GM23338 (cell line): ENCODE measurements at regions not wholly inside any gene's neighbourhood (a gene's known extent, or its start where the extent isn't known, plus 50 kb on each side); places are given as distances from the start of the nearest gene placed in this dataset.

Source experiments
- ATAC-seq: fragments of 200-7000 bp; cut with Tn5 transposase; 3 replicates; pipeline ENCODE4 v1.9.1; 2020
- DNase-seq: peaks from one replicate; pipeline ENCODE4 v3.0.0-alpha.2; 2015; ENCODE audit warnings: low spot score
- H2AFZ ChIP-seq: fragments of 200-600 bp; sonication (generic); 2 replicates; pipeline ENCODE4 v1.8.0; 2016; ENCODE audit warnings: antibody characterized with exemption, mild to moderate bottlenecking, moderate library complexity
- H3F3A ChIP-seq: fragments of 200-600 bp; sonication (generic); replicated peaks from 2 replicates; pipeline ENCODE4 v1.8.0; 2017; ENCODE audit warnings: antibody characterized with exemption, mixed run types, low read depth
- H3K27ac ChIP-seq: fragments of 200-600 bp; sonication (generic); 2 replicates; pipeline ENCODE4 v1.6.1; 2016; ENCODE audit warnings: low read depth
- H3K27me3 ChIP-seq: fragments of 200-600 bp; sonication (generic); 2 replicates; pipeline ENCODE4 v1.8.0; 2016; ENCODE audit warnings: mild to moderate bottlenecking, mixed run types, moderate library complexity; ENCODE audit not compliant: insufficient read depth
- H3K36me3 ChIP-seq: fragments of 200-600 bp; sonication (generic); 2 replicates; pipeline ENCODE4 v1.8.0; 2016; ENCODE audit warnings: mild to moderate bottlenecking; ENCODE audit not compliant: insufficient read depth
- H3K4me1 ChIP-seq: fragments of 200-600 bp; sonication (generic); 2 replicates; pipeline ENCODE4 v1.8.0; 2016; ENCODE audit warnings: mild to moderate bottlenecking, moderate library complexity; ENCODE audit not compliant: insufficient read depth
- H3K4me2 ChIP-seq: fragments of 200-600 bp; sonication (generic); 2 replicates; pipeline ENCODE4 v1.7.1; 2017; ENCODE audit warnings: mixed run types
- H3K4me3 ChIP-seq: fragments of 200-600 bp; sonication (generic); 2 replicates; pipeline ENCODE4 v1.6.1; 2016; ENCODE audit warnings: mixed run types
- H3K79me2 ChIP-seq: fragments of 200-600 bp; sonication (generic); replicated peaks from 2 replicates; pipeline ENCODE4 v1.8.0; 2017; ENCODE audit warnings: mild to moderate bottlenecking; ENCODE audit not compliant: insufficient read depth
- H3K9me2 ChIP-seq: fragments of 200-600 bp; sonication (generic); 2 replicates; pipeline ENCODE4 v1.8.0; 2017; ENCODE audit not compliant: insufficient read depth
- H4K20me1 ChIP-seq: fragments of 200-600 bp; sonication (generic); replicated peaks from 2 replicates; pipeline ENCODE4 v1.8.0; 2017; ENCODE audit warnings: mild to moderate bottlenecking; ENCODE audit not compliant: insufficient read depth
- H3K27ac Mint-ChIP-seq: 2 replicates; pipeline ENCODE4 v1.8.0; 2020; ENCODE audit warnings: inconsistent platforms, mild to moderate bottlenecking, moderate library complexity, mixed read lengths
- H3K27me3 Mint-ChIP-seq: 3 replicates; pipeline ENCODE4 v1.8.0; 2022; ENCODE audit warnings: low read depth, mild to moderate bottlenecking, moderate library complexity, mixed read lengths, inconsistent platforms; ENCODE audit not compliant: insufficient read depth, poor library complexity
- H3K36me3 Mint-ChIP-seq: 3 replicates; pipeline ENCODE4 v1.8.0; 2021; ENCODE audit warnings: low read depth, mild to moderate bottlenecking, inconsistent platforms, moderate library complexity, mixed read lengths
- H3K4me1 Mint-ChIP-seq: 3 replicates; pipeline ENCODE4 v1.8.0; 2020; ENCODE audit warnings: mild to moderate bottlenecking, inconsistent platforms, mixed read lengths
- H3K4me3 Mint-ChIP-seq: 3 replicates; pipeline ENCODE4 v1.8.0; 2021; ENCODE audit warnings: moderate library complexity, mild to moderate bottlenecking, inconsistent platforms, mixed read lengths
- H3K9me3 Mint-ChIP-seq: 3 replicates; pipeline ENCODE4 v1.8.0; 2020; ENCODE audit warnings: moderate library complexity, mild to moderate bottlenecking, inconsistent platforms, mixed read lengths
- CREB1 ChIP-seq: fragments of 250-450 bp; sonication (Bioruptor Pico); IDR thresholded peaks from 2 replicates; pipeline ENCODE4 v1.5.0; 2020; ENCODE audit warnings: low read depth, mild to moderate bottlenecking, moderate library complexity
- CTCF ChIP-seq, 2 experiments: fragments of 200-600 bp in 1 of 2; sonication (generic) in 1 of 2; conservative IDR thresholded peaks; 2 replicates each; pipeline versions ENCODE4 v1.5.1 to v1.6.1; 2016 to 2017; ENCODE audit warnings: antibody characterized with exemption in 2 of 2, low read depth in 2 of 2, mild to moderate bottlenecking in 2 of 2, moderate library complexity in 1 of 2
- EZH2 ChIP-seq: fragments of 200-600 bp; sonication (generic); IDR thresholded peaks from one replicate; pipeline ENCODE4 v1.8.0; 2017; ENCODE audit warnings: antibody characterized with exemption, mild to moderate bottlenecking, low read depth; ENCODE audit not compliant: unreplicated experiment
- EZH2phosphoT487 ChIP-seq: fragments of 200-600 bp; sonication (generic); IDR thresholded peaks from one replicate; pipeline ENCODE4 v1.8.1; 2018; ENCODE audit warnings: antibody characterized with exemption; ENCODE audit not compliant: unreplicated experiment
- JUNB ChIP-seq: IDR thresholded peaks from one replicate; pipeline ENCODE4 v1.6.1; 2016; ENCODE audit warnings: antibody characterized with exemption; ENCODE audit not compliant: unreplicated experiment
- NANOG ChIP-seq: IDR thresholded peaks from 2 replicates; pipeline ENCODE4 v1.6.1; 2016; ENCODE audit warnings: antibody characterized with exemption, borderline replicate concordance
- ZNF331 ChIP-seq: fragments of 250-450 bp; sonication (Bioruptor Pico); IDR thresholded peaks from 2 replicates; pipeline ENCODE4 v1.5.0; 2020; ENCODE audit warnings: low read depth, mild to moderate bottlenecking, moderate library complexity
- ZNF462 ChIP-seq: fragments of 250-450 bp; sonication (Bioruptor Pico); IDR thresholded peaks from 2 replicates; pipeline ENCODE4 v1.5.0; 2020; ENCODE audit warnings: mild to moderate bottlenecking, moderate library complexity

GRCh38 chr3:86168512-86168911 lies 822.4 kb downstream of the VGLL3 start:
- Histone ChIP-seq H3F3A (no peaks in the 10 kb centered on the region), H3K27ac (no peak overlapping the region), H3K4me3 (no peak overlapping the region), H3K36me3 (no peaks in the 10 kb centered on the region), H3K4me1 (peaks cover 11% of the 10 kb centered on the region), H3K4me2 (no peak overlapping the region), H3K27me3 (no peaks in the 10 kb centered on the region), H4K20me1 (no peaks in the 10 kb centered on the region), H3K79me2 (no peaks in the 10 kb centered on the region), H2AFZ (no peak overlapping the region), H3K9me2 (no peaks in the 10 kb centered on the region)
- H3K27ac Mint-ChIP-seq, result no peak overlapping the region
- no peaks in the 10 kb centered on the region for H3K36me3 Mint-ChIP-seq
- no peaks in the 10 kb centered on the region for H3K9me3 Mint-ChIP-seq
- TF ChIP-seq EZH2, result no peak
- TF ChIP-seq JUNB, result no peak
- TF ChIP-seq ZNF331 (CRISPR knock-in tag), result no peak
- TF ChIP-seq CREB1 (CRISPR knock-in tag), result no peak
- no peak for TF ChIP-seq ZNF462
- no peak for TF ChIP-seq CTCF (conservative IDR thresholded peaks at IDR 0.05; ENCODE audit: low read depth in 2 of 2)
- TF ChIP-seq EZH2phosphoT487, result no peak
- TF ChIP-seq NANOG, result no peak
- peaks cover 9% of the 10 kb centered on the region for H3K4me1 Mint-ChIP-seq
- ATAC-seq, result no peak
- no peak for DNase-seq
- no peak overlapping the region for H3K4me3 Mint-ChIP-seq
- peaks cover 6% of the 10 kb centered on the region for H3K27me3 Mint-ChIP-seq
